MCF 10A (cell line): ENCODE measurements at regions not wholly inside any gene's neighbourhood (a gene's known extent, or its start where the extent isn't known, plus 50 kb on each side); places are given as distances from the start of the nearest gene placed in this dataset.

ENCODE experiments used
- BruUV-seq: library from RNA; stranded (reverse); fragments of 400-500 nt; replicated peaks from 2 replicates; lab custom pipeline; 2021; lab: Mats Ljungman, UMichigan
- CTCF ChIA-PET: fragments of 300-600 bp; sonication (Branson Sonifier 250); formaldehyde crosslinking; extraction: SDS; loops from one replicate; lab custom pipeline; 2021; ENCODE audit warnings: antibody characterized with exemption, inconsistent platforms; lab: Yijun Ruan, JAX
- POLR2A ChIA-PET: fragments of 300-600, 350-650 bp; sonication (Branson Sonifier 250); formaldehyde crosslinking; extraction: SDS; loops from one replicate; lab custom pipeline; 2020; ENCODE audit warnings: antibody characterized with exemption, inconsistent platforms; lab: Yijun Ruan, JAX
- DNase-seq: peaks from one replicate; pipeline ENCODE4 v3.0.0-alpha.2; 2018; ENCODE audit not compliant: unreplicated experiment
- H3K27ac Mint-ChIP-seq: one replicate; pipeline ENCODE4 v1.8.0; 2022; ENCODE audit warnings: mild to moderate bottlenecking, low read depth, mixed read lengths; ENCODE audit not compliant: unreplicated experiment
- H3K27me3 Mint-ChIP-seq: one replicate; pipeline ENCODE4 v1.8.0; 2022; ENCODE audit warnings: mixed read lengths; ENCODE audit not compliant: insufficient read depth, unreplicated experiment
- H3K36me3 Mint-ChIP-seq: one replicate; pipeline ENCODE4 v1.8.0; 2022; ENCODE audit warnings: mild to moderate bottlenecking, moderate library complexity, mixed read lengths; ENCODE audit not compliant: insufficient read depth, unreplicated experiment
- H3K4me1 Mint-ChIP-seq: one replicate; pipeline ENCODE4 v1.8.0; 2022; ENCODE audit warnings: mixed read lengths; ENCODE audit not compliant: insufficient read depth, unreplicated experiment
- H3K4me3 Mint-ChIP-seq: one replicate; pipeline ENCODE4 v1.8.0; 2022; ENCODE audit warnings: mild to moderate bottlenecking, moderate library complexity, mixed read lengths; ENCODE audit not compliant: unreplicated experiment
- H3K9me3 Mint-ChIP-seq: one replicate; pipeline ENCODE4 v1.8.0; 2022; ENCODE audit warnings: mixed read lengths; ENCODE audit not compliant: unreplicated experiment
- CTCF ChIP-seq: fragments of 200-600 bp; IDR thresholded peaks from one replicate; pipeline ENCODE4 v1.8.0; 2022; ENCODE audit warnings: antibody characterized with exemption, mild to moderate bottlenecking; ENCODE audit not compliant: unreplicated experiment
- intact Hi-C: fragments of 100-400 bp; cut with micrococcal nuclease; formaldehyde crosslinking; loops from 2 replicates; pipeline ENCODE4 v1.14.1; 2022

- BruUV-seq: no TSS peak
- H3K27ac Mint-ChIP-seq: no peak overlapping the region
- intact Hi-C loops: no loop called here
- no peaks in the 10 kb centered on the region for H3K4me1 Mint-ChIP-seq
- H3K4me3 Mint-ChIP-seq: no peak overlapping the region
- peaks cover 23% of the 10 kb centered on the region for H3K9me3 Mint-ChIP-seq
- CTCF ChIA-PET: interaction anchor here (0.7 kb wide), 1 partner anchor 1147 kb away, joined by 3 read pairs; no protein-coding TSS in a partner anchor
- H3K36me3 Mint-ChIP-seq: no peaks in the 10 kb centered on the region
- H3K27me3 Mint-ChIP-seq: no peaks in the 10 kb centered on the region
- TF ChIP-seq CTCF: no peak
- POLR2A ChIA-PET: no interaction called here
- no peak for DNase-seq
Measured at GRCh38 chr22:48649031-48649430, 1178.6 kb downstream of the BRD1 start.

DNA sequence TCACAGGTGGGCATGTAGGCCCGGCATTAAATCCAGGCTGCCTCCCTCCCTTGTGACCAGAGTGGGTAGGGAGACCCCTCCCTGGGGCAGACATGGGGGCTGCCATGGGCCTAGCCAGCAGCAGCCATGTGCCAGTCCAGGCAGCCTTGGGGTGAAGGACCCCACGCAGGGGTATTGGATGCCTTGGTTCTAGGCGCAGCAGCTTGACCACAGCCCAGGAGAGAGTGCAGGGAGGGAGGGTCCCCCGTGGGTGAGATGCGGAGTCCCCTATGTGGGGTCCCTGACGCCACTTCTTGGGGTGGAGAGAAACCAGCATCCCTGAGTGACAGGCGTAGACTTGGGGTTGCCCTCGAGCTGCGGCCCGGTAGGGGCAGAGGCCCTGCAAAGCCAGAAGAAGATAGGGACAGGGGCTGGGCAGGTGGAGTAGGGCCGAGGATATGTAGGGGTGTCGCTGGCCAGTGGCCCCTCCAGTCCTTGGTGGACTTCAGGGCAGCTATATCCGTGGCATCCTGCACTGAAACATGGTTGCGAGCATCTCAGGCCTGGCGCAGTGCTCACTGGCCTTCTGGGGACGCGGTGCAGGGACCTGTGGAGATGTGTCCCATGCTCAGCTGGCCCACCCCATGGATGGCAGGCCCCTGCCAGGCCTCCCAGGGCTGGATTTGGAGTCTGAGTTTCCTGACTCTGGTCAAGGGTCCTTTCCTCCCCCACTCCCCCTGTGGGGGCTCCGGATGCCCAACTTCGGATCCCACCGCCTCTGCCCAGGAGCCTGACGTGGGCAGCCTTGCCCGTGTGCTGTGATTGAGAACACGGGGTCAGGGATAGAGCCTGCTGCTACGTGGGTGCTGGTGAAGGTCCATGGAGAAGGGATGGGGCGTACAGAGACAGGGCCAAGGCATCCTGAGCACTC lies 1179.8 kb downstream of the BRD1 start:
- BruUV-seq: no TSS peak
- Mint-ChIP-seq H3K4me1 (no peaks in the 10 kb centered on the region), H3K4me3 (no peak overlapping the region), H3K36me3 (no peaks in the 10 kb centered on the region), H3K9me3 (peaks cover 24% of the 10 kb centered on the region), H3K27me3 (no peaks in the 10 kb centered on the region), H3K27ac (no peak overlapping the region)
- ChIA-PET CTCF (interaction anchor here (0.7 kb wide), 1 partner anchor 1148 kb away, joined by 3 read pairs; no protein-coding TSS in a partner anchor), POLR2A (no interaction called here)
- DNase-seq: no peak
- intact Hi-C loops: no loop called here
- no peak for TF ChIP-seq CTCF

- Mint-ChIP-seq H3K4me1 (no peaks in the 10 kb centered on the region), H3K27me3 (no peaks in the 10 kb centered on the region), H3K9me3 (peaks cover 24% of the 10 kb centered on the region), H3K27ac (no peak overlapping the region), H3K36me3 (no peaks in the 10 kb centered on the region), H3K4me3 (no peak overlapping the region)
- POLR2A ChIA-PET: no interaction called here
- intact Hi-C loops: no loop called here
- BruUV-seq: no TSS peak
- CTCF ChIA-PET: no interaction called here
- TF ChIP-seq CTCF: no peak
- DNase-seq: no peak
Measured at GRCh38 chr22:48647051-48647450, 1180.6 kb downstream of the BRD1 start.

GRCh38 chr22:48646216-48646925 lies 1181.3 kb downstream of the BRD1 start:
- Mint-ChIP-seq H3K27me3 (no peaks in the 10 kb centered on the region), H3K27ac (no peak overlapping the region), H3K36me3 (no peaks in the 10 kb centered on the region), H3K4me3 (no peak overlapping the region), H3K9me3 (peaks cover 24% of the 10 kb centered on the region), H3K4me1 (no peaks in the 10 kb centered on the region)
- POLR2A ChIA-PET: no interaction called here
- no peak for DNase-seq
- no TSS peak for BruUV-seq
- intact Hi-C loops: no loop called here
- no peak for TF ChIP-seq CTCF
- CTCF ChIA-PET: no interaction called here
